HCEC 1CT (cell line): ENCODE measurements at regions not wholly inside any gene's neighbourhood (a gene's known extent, or its start where the extent isn't known, plus 50 kb on each side); places are given as distances from the start of the nearest gene placed in this dataset.
A peak's percentile ranks its signal among the peaks of the same experiment; 100 is the strongest.
"Not testable (repeated sequence)": the region's sequence is repeated elsewhere in the genome, so short reads cannot be mapped to it uniquely, and the experiment has no call there.

Experiments
- DNase-seq: peaks from one replicate; pipeline ENCODE4 v3.0.0-alpha.2; 2017

- DNase-seq = not testable (repeated sequence)
These were observed 111.3 kb downstream of the NPIPB11 start for GRCh38 chr16:29294951-29295795.

DNA sequence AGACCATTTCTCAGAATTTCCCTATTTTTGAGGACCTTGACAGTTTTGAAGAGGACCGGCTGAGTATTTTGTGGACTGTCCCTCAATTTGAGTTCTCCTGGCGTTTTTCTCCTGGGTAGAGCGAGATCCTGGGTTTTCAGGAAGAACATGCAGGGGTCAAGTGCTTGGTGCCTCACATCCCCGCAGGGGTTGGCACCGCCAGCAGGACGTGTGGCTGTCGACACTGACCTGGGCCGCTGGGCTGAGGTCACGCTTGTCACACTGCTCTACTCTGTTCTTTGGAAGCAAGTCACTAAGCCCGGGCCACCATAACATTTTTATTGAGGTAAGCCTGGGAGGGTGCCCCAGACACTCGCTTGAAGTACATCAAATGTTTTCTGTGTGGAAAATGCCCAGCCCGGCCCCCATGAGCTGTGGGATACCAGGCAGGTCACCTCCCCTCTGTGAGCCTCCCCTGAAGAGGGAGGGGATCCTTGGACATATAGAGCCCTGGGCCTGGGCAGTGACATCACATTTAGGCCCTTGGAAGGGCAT, 112.0 kb downstream of the NPIPB11 start:
- DNase-seq = not testable (repeated sequence)

DNA sequence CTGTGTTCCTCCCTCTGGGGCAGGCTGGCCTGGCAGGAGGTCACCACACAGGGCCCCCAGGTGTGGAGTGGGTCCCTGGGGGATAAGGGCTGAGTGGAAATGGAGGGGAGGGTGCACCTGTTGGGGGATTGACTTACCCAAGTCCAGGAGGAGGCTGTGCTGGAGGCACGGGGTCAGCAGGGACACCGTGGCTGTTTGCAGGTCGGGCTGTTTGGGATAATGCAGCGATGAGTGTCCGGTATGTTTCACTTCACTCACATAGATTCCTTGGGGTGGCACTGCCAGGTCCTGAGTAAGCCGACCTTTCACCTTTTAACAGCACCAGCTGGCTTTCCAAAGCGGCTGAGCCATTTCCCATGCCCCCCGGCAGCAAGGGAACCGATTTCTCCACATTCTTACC, 113.0 kb downstream of the NPIPB11 start:
- not testable (repeated sequence) for DNase-seq

DNA sequence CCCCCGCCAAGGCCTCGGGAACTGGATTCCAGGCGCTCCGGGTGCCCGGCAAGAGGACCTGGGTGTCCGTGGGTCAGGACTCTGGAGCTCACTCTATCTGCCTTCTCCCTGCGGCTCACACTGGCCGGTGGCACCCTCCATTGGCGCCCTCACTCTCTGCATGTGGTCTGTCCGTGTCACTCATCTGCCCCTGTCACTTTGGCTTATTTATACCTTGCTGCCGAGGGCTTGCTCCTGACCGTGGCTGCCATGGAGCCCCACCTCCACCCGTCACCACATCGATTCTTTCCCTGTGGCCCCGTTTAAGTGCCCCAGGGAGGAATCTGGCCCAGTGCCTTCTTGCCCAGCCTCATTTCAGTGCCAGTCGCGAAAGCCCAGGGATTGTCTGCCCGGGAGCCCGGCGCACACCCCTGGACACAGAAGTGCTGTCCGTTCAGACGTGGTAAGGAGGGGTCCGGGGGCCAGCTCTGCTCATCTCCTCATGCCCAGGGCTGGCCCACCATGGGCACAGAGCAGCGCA, 113.5 kb downstream of the NPIPB11 start:
- not testable (repeated sequence) for DNase-seq

DNA sequence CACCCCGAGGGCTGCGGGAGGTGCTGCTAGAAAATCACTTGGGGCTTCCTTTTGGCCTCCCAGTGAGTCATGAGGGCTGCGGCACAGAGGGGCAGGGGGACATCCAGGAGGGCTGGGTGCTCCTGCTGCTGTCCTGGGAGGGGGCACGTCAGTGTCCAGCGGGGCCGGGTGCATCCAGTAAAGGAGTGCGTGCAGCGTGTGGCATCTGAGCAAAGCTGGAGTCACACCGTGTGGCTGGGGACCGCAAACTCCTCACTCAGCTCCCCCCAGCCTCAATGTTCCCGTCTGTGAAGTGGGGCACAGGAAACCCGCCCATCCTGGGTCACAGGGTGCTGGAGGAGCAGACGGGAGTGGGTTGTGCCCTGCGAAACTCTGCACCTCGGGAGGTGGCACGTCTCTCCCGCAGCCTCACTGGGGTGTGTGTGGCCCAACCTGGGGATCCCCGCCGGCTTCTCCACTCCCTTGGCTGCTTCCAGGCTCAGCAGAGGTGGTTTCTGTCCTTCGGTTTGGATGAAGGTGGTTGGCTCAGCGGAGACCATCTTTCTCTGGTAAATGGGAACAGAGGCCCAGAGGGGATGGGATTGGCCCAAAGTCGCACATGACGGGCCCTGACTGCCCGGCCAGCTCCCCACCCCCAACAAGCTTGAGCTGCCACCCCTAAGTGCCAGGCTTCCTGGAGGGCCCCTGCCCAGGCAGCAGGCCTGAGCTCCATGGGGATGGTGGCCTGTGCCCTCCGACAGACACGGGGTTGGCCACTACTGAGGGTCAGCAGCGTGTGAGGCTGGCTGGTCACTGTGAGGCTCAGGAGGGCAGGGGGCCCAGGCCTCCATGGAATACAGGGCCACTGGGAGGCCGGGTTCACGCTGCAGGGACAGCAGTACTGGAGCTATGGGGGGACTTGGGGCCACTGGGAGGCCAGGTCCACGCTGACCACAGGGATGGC, 114.9 kb downstream of the NPIPB11 start:
- DNase-seq = not testable (repeated sequence)

DNA sequence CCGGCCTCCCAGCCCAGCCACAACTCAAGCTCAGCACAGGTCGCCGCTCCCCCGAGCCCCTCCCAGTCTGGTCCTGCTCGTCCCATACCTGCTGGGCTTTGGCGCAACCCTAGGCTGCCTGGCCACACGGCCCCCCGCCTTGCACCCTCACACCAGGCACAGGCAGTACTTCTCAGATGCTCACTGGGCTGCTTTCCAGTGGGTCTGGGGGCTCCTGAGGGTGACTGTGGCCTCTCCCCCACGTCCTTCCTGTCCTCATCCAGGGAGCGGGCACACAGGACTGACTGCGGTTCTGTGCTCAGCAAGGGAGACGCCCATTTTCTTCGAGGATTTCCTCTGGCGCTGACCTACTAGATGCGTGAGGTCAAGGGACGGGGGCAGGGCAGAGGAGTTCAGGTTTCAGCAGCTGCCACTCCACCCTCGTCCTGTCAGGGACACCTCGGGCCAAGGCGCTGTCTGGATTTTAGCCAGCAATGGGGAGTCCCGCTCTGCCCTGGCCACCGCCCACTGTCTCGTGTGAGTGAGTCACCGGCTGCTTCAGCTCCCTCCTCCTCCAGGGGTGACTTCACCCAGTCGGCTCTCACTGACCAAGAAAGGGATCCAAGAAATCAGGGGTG, 115.8 kb downstream of the NPIPB11 start:
- DNase-seq = peak; percentile 84

DNA sequence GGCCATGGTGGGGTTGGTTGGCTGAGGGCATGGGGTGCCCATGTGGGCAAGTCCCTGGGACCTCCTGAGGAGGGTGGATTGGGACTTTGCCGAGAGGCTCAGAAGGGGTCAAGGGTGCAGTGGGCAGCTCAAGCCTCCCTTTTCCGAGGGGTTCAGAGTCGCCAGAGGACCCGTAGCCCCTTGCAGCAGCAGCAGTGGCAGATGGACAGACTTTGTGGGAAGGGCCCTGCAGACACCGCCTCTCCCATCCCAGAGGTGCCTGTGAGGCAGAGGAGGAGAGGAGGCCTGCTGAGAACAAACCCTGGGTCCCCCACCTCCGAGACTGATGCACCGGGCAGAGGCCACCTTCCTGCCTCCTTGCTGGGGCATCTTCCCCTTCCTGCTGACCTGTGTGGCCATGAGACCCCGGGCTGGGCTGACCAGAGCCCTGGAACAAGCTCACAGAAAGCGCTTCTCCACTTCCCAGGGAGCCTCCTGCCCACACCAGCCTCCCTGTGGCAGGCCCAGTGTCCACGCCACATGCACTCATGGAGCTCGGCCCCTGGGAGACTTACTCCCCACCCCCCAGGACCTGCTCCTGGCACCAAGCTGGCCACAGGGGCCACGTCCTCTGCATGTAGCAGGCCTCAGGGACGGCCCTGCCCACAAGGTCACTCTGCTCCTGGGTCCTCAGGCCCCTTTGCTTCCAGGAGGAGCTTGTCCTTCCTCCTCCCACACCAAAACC, 116.8 kb downstream of the NPIPB11 start:
- DNase-seq = not testable (repeated sequence)

GRCh38 chr16:29288711-29289474, 117.6 kb downstream of the NPIPB11 start:
- DNase-seq = peak; percentile 16

- DNase-seq = not testable (repeated sequence)
These were observed 118.5 kb downstream of the NPIPB11 start for GRCh38 chr16:29287871-29288535.

DNA sequence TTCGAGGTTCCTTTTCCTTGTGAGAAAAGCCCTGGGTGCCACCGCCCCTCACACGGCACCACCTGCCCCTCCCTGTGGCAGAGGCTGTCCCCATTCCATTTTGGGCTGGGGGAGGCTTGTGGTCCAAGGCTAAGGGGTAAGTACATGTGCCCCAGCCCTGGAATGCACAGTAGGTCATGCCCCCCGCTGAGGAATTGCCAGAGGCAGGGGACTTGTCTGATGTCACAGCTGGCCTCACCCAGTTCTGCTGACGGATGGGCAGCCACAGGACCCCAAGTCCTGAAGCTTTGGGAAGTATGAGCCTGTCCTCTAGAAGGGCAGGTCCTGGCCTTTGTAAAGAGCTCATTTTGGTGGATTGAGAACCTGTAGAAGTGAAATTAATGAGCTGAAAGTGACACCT, 119.3 kb downstream of the NPIPB11 start:
- not testable (repeated sequence) for DNase-seq

GRCh38 chr16:29286796-29287195, 119.7 kb downstream of the NPIPB11 start:
- DNase-seq = not testable (repeated sequence)

DNA sequence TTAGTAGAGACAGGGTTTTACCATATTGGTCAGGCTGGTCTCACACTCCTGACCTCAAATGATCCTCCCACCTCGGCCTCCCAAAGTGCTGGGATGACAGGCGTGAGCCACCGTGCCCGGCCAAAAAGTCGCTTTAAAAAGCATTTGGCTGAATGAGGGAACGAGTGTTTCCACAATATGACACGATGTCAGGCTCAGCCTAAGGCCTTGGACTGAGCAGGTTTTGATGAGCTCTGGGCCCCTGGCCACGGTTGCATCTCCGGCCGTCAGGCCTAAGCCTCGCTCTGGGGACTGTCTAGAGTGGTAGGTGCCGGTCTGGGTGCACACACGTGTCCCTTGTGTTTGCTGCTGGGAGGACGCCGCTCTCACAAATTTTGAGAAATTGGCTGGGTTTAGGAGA, 120.3 kb downstream of the NPIPB11 start:
- DNase-seq = not testable (repeated sequence)

GRCh38 chr16:29285151-29285885, 121.2 kb downstream of the NPIPB11 start:
- DNase-seq = not testable (repeated sequence)

DNA sequence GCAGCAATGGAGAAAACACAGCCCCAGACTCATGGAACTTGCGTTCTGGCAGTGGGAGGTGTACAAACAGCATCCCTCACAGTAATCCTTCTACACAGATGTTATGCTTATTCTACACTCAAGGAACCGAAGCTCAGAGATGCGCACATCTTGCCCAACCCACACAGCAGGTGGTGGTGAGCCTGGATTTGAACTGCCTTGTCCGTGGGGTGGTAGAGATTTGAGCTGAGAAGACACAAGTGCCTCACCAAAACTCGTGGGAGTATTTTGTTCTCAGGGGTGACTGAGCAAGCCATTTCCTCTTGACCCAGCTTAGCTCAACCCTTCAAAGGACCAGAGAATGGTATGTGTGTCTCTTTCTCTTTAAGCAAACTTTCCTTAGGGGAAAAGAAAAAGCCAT, 121.8 kb downstream of the NPIPB11 start:
- not testable (repeated sequence) for DNase-seq

DNA sequence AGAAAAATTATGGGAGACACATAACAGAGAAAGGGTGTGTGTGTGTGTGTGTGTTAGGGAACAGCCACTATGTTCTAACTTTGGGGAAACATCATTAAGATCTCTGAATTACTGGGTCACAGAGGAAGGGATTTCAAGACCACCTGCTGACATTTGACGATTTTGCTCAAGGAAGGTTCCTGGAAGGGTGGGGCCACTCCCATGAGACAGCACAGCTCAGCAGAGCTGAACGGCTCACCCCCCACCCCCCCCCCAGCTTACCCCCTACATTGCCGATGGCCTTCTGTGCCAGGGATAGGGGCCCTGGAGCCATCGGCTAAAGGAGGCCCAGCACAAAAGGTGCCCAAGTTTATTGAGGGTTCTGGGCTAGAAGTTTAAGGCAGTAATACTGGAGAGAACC, 122.4 kb downstream of the NPIPB11 start:
- not testable (repeated sequence) for DNase-seq

DNA sequence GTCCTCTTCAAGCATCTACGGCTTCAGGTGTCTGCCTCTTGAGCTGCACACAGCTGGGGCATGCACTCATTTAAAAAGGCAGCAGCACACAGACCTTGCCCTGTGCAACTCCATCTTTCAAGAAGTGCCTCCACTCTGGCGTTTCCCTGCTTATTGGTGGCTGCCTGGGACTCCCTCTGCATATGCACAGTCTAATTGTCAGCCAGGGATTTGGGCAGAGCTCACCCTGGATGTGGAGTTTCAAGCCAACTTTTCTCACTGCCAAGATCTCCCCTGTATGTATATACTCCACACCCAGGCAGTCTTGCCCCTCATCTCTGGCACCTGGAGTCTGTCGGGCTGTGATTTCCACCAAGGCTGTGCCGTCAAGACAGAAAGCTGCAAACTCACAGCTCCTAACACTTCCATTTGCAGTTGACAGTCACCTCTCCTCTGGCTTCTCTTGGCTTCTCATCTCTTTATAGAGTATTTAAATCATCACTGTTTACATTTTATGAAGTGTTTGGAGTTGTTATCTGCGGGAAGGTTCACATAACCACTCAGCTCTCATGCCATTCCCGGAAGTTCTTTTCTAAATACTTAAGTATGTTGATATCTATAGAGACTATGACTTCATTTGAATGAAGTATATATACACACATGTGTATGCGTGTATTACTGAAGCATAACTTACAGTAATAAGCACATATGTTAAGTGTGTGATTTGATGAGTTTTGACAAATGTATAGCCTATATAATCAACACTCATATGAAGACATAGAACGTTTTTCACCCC, 128.2 kb downstream of the NPIPB11 start:
- DNase-seq = not testable (repeated sequence)

DNA sequence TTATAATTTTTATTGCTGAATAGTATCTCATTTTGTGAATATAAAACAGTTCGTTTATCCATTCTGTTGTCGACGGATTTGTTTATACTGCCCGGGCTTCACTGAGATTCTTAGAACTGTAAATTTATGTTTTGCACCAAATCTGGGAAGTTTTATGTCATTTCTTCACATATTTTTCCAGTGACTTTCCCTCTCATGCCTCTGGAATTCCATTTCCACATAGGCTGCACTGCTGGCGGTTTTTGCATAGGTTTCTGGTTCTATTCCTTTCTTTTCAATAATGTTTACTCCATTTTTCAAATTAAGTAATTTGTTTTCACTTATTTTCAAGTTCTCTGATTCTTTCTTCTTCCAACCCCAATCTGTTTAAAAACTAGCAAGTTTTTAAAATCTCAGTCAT, 130.1 kb downstream of the NPIPB11 start:
- DNase-seq = peak; percentile 44
